GM18519 (cell line): ENCODE measurements at regions not wholly inside any gene's neighbourhood (a gene's known extent, or its start where the extent isn't known, plus 50 kb on each side); places are given as distances from the start of the nearest gene placed in this dataset.
"Not testable (repeated sequence)": the region's sequence is repeated elsewhere in the genome, so short reads cannot be mapped to it uniquely, and the experiment has no call there.

Experiments
- ATAC-seq: cut with Tn5 transposase; IDR thresholded peaks from one replicate; pipeline ENCODE4 v1.9.1; 2021; ENCODE audit warnings: mild to moderate bottlenecking, moderate library complexity; ENCODE audit not compliant: unreplicated experiment, low FRiP score

- ATAC-seq, result no peak
Measured at GRCh38 chr21:28126521-28127174, 866.0 kb downstream of the LTN1 start.

- ATAC-seq, result no peak
Measured at GRCh38 chr21:28124541-28124940, 868.1 kb downstream of the LTN1 start.

- ATAC-seq, result no peak
Measured at GRCh38 chr21:28118570-28118969, 874.1 kb downstream of the LTN1 start.

- ATAC-seq, result not testable (repeated sequence)
Measured at GRCh38 chr21:28114986-28115385, 877.7 kb downstream of the LTN1 start.

- no peak for ATAC-seq
Measured at GRCh38 chr21:28113718-28114117, 879.0 kb downstream of the LTN1 start.

GRCh38 chr21:28112511-28112910 lies 880.2 kb downstream of the LTN1 start:
- ATAC-seq, result no peak

GRCh38 chr21:28111151-28111619 lies 881.5 kb downstream of the LTN1 start:
- no peak for ATAC-seq

- no peak for ATAC-seq
Measured at GRCh38 chr21:28110716-28111115, 882.0 kb downstream of the LTN1 start.

- ATAC-seq, result no peak
Measured at GRCh38 chr21:28110074-28110473, 882.6 kb downstream of the LTN1 start.

GRCh38 chr21:28106370-28106890 lies 886.2 kb downstream of the LTN1 start:
- ATAC-seq, result no peak

- no peak for ATAC-seq
Measured at GRCh38 chr21:28104346-28104745, 888.3 kb downstream of the LTN1 start.

GRCh38 chr21:28100366-28100765 lies 892.3 kb downstream of the LTN1 start:
- no peak for ATAC-seq

GRCh38 chr21:28099001-28099705 lies 893.5 kb downstream of the LTN1 start:
- no peak for ATAC-seq

GRCh38 chr21:28091466-28091865 lies 901.2 kb downstream of the LTN1 start:
- no peak for ATAC-seq

GRCh38 chr21:28090546-28090945 lies 902.1 kb downstream of the LTN1 start:
- ATAC-seq, result no peak

GRCh38 chr21:28089599-28090441 lies 902.9 kb downstream of the LTN1 start:
- no peak for ATAC-seq

GRCh38 chr21:28086861-28087581 lies 905.7 kb downstream of the LTN1 start:
- no peak for ATAC-seq

- no peak for ATAC-seq
Measured at GRCh38 chr21:28084951-28085350, 907.7 kb downstream of the LTN1 start.

- no peak for ATAC-seq
Measured at GRCh38 chr21:28083350-28083749, 909.3 kb downstream of the LTN1 start.

GRCh38 chr21:28078126-28078525 lies 914.6 kb downstream of the LTN1 start:
- ATAC-seq, result no peak
